ENCODE measurements at regions not wholly inside any gene's neighbourhood (a gene's known extent, or its start where the extent isn't known, plus 50 kb on each side); places are given as distances from the start of the nearest gene placed in this dataset.

DNA sequence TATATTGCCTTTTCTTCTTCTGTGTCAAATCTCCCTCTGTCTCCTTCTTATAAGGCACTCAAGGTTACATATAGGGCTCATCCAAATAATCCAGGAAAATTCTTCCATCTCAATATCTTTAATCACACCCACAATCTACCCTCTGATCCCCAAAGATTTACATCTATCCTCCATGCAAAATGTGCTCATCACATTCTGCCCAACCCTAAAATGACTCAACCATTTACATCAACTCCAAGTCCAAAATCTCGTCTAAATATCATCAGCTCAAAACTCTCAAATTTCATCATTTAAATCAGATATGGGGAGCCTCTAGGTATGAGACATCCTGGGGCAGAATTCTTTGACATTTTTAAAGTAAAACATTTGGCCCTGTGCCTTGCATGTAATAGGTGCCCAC lies 1349.8 kb downstream of the SUCLG1 start:
- no peak overlapping the region for H2AFZ ChIP-seq (ENCODE audit: low read depth, low read length, severe bottlenecking)
- no peaks in the 10 kb centered on the region for H3K27me3 ChIP-seq (ENCODE audit: low read length)
- no peaks in the 10 kb centered on the region for H3K79me2 ChIP-seq (ENCODE audit: insufficient read depth, low read length)
- H4K20me1 ChIP-seq (ENCODE audit: low read depth, low read length), result no peaks in the 10 kb centered on the region
- H3K9ac ChIP-seq (ENCODE audit: low read length), result no peak overlapping the region
- no peaks in the 10 kb centered on the region for H3F3A ChIP-seq (ENCODE audit: insufficient read depth)
- no peaks in the 10 kb centered on the region for H3K9me3 ChIP-seq (ENCODE audit: insufficient read depth, low read length)
- no peaks in the 10 kb centered on the region for H3K9me2 ChIP-seq (replicated peaks; ENCODE audit: insufficient read depth, low read length)
- no peak for TF ChIP-seq EZH2phosphoT487 (conservative IDR thresholded peaks at IDR 0.05; ENCODE audit: low read length)
- TF ChIP-seq, protein P1, sequence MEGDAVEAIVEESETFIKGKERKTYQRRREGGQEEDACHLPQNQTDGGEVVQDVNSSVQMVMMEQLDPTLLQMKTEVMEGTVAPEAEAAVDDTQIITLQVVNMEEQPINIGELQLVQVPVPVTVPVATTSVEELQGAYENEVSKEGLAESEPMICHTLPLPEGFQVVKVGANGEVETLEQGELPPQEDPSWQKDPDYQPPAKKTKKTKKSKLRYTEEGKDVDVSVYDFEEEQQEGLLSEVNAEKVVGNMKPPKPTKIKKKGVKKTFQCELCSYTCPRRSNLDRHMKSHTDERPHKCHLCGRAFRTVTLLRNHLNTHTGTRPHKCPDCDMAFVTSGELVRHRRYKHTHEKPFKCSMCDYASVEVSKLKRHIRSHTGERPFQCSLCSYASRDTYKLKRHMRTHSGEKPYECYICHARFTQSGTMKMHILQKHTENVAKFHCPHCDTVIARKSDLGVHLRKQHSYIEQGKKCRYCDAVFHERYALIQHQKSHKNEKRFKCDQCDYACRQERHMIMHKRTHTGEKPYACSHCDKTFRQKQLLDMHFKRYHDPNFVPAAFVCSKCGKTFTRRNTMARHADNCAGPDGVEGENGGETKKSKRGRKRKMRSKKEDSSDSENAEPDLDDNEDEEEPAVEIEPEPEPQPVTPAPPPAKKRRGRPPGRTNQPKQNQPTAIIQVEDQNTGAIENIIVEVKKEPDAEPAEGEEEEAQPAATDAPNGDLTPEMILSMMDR (IDR thresholded peaks at IDR 0.05; ENCODE audit: insufficient read depth, low read length, poor library complexity, severe bottlenecking), result no peak
- H3K27ac ChIP-seq (ENCODE audit: low read depth, low read length), result no peak overlapping the region
- no peak overlapping the region for H3K4me3 ChIP-seq (ENCODE audit: insufficient read depth, low read length, poor library complexity, severe bottlenecking)
- H3K36me3 ChIP-seq (ENCODE audit: low read length), result no peaks in the 10 kb centered on the region
- no peak overlapping the region for H3K4me2 ChIP-seq (ENCODE audit: low read depth, low read length, poor library complexity, severe bottlenecking)

DNA sequence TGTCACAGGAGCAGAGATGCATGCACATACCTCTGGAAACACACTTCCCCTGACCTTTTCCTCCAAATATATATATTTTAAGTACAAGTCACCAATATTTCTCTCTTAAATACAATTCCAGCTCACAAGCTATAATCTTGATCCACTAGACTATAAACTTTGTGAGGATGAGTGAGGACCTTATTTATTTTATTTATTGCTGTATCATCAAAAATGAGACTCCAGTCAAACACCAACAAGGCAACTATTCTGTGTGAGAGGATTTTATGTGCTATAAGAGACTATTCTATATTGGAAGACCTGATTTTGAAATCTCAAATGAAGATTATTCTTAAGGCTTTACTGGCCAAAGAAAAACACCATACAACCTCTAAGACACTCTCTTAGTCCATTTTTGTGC lies 1352.2 kb downstream of the SUCLG1 start:
- Histone ChIP-seq H3K9ac (ENCODE audit: low read length) (no peak overlapping the region), H3K27ac (ENCODE audit: low read depth, low read length) (no peak overlapping the region), H3K4me2 (ENCODE audit: low read depth, low read length, poor library complexity, severe bottlenecking) (no peak overlapping the region), H3K79me2 (ENCODE audit: insufficient read depth, low read length) (no peaks in the 10 kb centered on the region), H3F3A (ENCODE audit: insufficient read depth) (no peaks in the 10 kb centered on the region), H3K9me3 (ENCODE audit: insufficient read depth, low read length) (no peaks in the 10 kb centered on the region), H3K4me3 (ENCODE audit: insufficient read depth, low read length, poor library complexity, severe bottlenecking) (no peak overlapping the region), H3K27me3 (ENCODE audit: low read length) (no peaks in the 10 kb centered on the region), H2AFZ (ENCODE audit: low read depth, low read length, severe bottlenecking) (no peak overlapping the region), H3K36me3 (ENCODE audit: low read length) (no peaks in the 10 kb centered on the region), H3K9me2 (replicated peaks; ENCODE audit: insufficient read depth, low read length) (no peaks in the 10 kb centered on the region), H4K20me1 (ENCODE audit: low read depth, low read length) (no peaks in the 10 kb centered on the region)
- TF ChIP-seq EZH2phosphoT487 (conservative IDR thresholded peaks at IDR 0.05; ENCODE audit: low read length), result no peak
- TF ChIP-seq, protein P1 (IDR thresholded peaks at IDR 0.05; ENCODE audit: insufficient read depth, low read length, poor library complexity, severe bottlenecking), result no peak

DNA sequence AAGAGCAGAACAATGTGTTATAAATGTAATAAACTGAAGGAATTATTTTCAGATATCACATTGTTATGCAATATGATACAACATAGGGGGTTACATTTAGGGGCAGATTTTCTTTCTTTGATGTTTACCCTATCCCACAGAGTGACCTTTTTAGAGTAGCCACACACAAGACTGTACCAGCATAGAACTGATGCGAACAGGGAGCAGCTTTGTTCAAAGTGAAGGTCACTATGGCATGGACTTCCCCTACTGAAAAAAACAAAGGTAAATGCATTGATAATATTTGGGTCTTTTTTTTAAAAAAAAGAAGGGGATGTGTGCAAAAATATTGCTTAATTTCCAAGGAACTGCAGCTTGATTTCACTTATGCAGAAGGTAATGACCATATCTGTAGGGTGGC lies 1354.9 kb downstream of the SUCLG1 start:
- no peak overlapping the region for H3K9ac ChIP-seq (ENCODE audit: low read length)
- H3K27ac ChIP-seq (ENCODE audit: low read depth, low read length), result no peak overlapping the region
- H3K79me2 ChIP-seq (ENCODE audit: insufficient read depth, low read length), result no peaks in the 10 kb centered on the region
- no peaks in the 10 kb centered on the region for H3K9me3 ChIP-seq (ENCODE audit: insufficient read depth, low read length)
- no peak overlapping the region for H2AFZ ChIP-seq (ENCODE audit: low read depth, low read length, severe bottlenecking)
- no peaks in the 10 kb centered on the region for H3K36me3 ChIP-seq (ENCODE audit: low read length)
- H3K27me3 ChIP-seq (ENCODE audit: low read length), result no peaks in the 10 kb centered on the region
- H3K4me3 ChIP-seq (ENCODE audit: insufficient read depth, low read length, poor library complexity, severe bottlenecking), result no peak overlapping the region
- no peak for TF ChIP-seq EZH2phosphoT487 (conservative IDR thresholded peaks at IDR 0.05; ENCODE audit: low read length)
- TF ChIP-seq, protein P1 (IDR thresholded peaks at IDR 0.05; ENCODE audit: insufficient read depth, low read length, poor library complexity, severe bottlenecking), result no peak
- no peaks in the 10 kb centered on the region for H4K20me1 ChIP-seq (ENCODE audit: low read depth, low read length)
- no peaks in the 10 kb centered on the region for H3F3A ChIP-seq (ENCODE audit: insufficient read depth)
- H3K4me2 ChIP-seq (ENCODE audit: low read depth, low read length, poor library complexity, severe bottlenecking), result no peak overlapping the region
- H3K9me2 ChIP-seq (replicated peaks; ENCODE audit: insufficient read depth, low read length), result no peaks in the 10 kb centered on the region

Data from SU-DHL-6 (cell line).